ENCODE measurements at regions not wholly inside any gene's neighbourhood (a gene's known extent, or its start where the extent isn't known, plus 50 kb on each side); places are given as distances from the start of the nearest gene placed in this dataset.

- no peak for TF ChIP-seq CTCF (IDR thresholded peaks at IDR 0.05; ENCODE audit: insufficient read depth, low read length, missing control alignments)
- POLR2A ChIA-PET, result no interaction called here
- CTCF ChIA-PET, result no interaction called here
- no peak for DNase-seq (ENCODE audit: low read depth, low spot score)
- H3K4me3 ChIP-seq (ENCODE audit: low read depth, low read length), result no peak overlapping the region
Measured at GRCh38 chr4:27635936-27636913, 775.6 kb downstream of the STIM2 start.

DNA sequence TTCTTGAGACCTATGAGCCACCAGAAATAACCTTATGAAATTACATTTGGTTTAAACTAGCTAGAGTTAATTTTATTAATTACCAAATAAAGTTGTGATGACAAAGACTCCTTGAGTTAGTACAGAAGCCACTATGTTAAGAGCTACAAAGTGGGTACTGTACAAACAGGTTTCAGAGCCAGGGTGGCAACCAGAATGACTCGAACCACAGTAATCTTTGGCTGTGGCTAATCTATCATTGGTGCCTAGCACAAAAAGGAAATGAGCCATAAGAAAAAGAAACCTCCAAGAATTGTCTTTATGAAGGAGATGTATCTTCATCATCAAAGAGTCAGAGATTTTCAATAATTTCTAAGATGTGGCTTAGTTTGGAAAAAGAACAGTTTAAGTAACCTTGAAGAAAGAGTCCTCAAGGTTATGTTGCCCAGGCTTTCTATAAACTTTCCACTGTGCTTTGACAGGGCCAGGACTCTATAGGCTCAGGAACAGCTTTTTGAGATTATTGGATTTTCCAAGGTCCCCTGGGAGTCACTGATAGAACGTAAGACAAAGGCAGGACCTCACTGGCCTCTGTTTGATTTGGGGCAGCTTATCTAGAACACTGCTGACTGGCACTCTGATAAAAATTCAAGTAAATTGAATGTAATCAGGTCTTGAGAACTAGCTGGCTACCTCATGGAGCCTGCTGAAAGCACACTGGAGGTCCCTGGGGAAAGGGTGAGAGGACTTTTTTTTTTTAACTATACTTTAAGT, 777.7 kb downstream of the STIM2 start:
- no peak for TF ChIP-seq CTCF (IDR thresholded peaks at IDR 0.05; ENCODE audit: insufficient read depth, low read length, missing control alignments)
- CTCF ChIA-PET, result no interaction called here
- POLR2A ChIA-PET, result no interaction called here
- DNase-seq (ENCODE audit: low read depth, low spot score), result no peak
- no peak overlapping the region for H3K4me3 ChIP-seq (ENCODE audit: low read depth, low read length)

- ChIA-PET POLR2A (no interaction called here), CTCF (no interaction called here)
- no peak overlapping the region for H3K4me3 ChIP-seq (ENCODE audit: low read depth, low read length)
- no peak for TF ChIP-seq CTCF (IDR thresholded peaks at IDR 0.05; ENCODE audit: insufficient read depth, low read length, missing control alignments)
- DNase-seq (ENCODE audit: low read depth, low spot score), result no peak
Measured at GRCh38 chr4:27643101-27643500, 782.5 kb downstream of the STIM2 start.

DNA sequence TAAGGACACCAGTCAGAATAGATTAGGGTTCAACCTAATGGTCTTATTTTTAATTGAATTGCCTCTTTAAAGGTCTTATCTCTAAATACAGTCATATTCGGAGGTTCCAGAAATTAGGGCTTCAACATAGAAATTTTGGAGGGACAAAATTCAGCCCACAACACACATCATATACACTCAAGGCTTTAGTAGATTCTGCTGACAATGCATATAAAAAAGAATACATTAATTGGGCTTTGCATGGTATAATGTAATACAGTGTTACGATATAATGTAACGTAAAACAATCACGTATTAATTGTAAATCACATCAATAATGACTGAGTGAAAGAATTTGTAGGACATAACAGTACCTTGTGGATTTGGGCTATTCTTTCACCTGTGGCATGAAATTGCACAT, 787.8 kb downstream of the STIM2 start:
- TF ChIP-seq CTCF (IDR thresholded peaks at IDR 0.05; ENCODE audit: insufficient read depth, low read length, missing control alignments), result no peak
- ChIA-PET POLR2A (no interaction called here), CTCF (no interaction called here)
- DNase-seq (ENCODE audit: low read depth, low spot score), result no peak
- no peak overlapping the region for H3K4me3 ChIP-seq (ENCODE audit: low read depth, low read length)

DNA sequence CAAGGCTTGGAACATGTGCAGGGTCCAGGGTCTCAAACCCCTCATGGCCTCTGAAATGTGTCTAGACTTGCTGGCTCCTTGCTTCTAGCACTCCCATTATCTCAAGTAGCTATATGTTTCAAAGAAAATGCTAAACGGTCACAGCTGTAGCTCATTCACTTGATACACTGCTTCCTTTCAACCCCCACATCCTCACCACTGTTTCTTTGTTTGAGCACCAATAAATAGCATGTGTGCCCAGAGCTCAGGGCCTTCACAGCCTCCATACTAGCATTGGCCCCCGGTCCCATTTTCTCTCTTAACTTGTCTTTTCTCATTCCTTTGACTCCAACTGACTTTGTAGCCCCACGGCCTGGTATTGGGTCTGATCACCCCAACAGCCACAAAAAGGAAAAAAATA, 801.8 kb downstream of the STIM2 start:
- CTCF ChIA-PET, result no interaction called here
- no peak for TF ChIP-seq CTCF (IDR thresholded peaks at IDR 0.05; ENCODE audit: insufficient read depth, low read length, missing control alignments)
- POLR2A ChIA-PET, result no interaction called here
- no peak for DNase-seq (ENCODE audit: low read depth, low spot score)
- H3K4me3 ChIP-seq (ENCODE audit: low read depth, low read length), result no peak overlapping the region

GRCh38 chr4:27666943-27667342, 806.3 kb downstream of the STIM2 start:
- DNase-seq (ENCODE audit: low read depth, low spot score), result no peak
- POLR2A ChIA-PET, result no interaction called here
- CTCF ChIA-PET, result no interaction called here
- no peak for TF ChIP-seq CTCF (IDR thresholded peaks at IDR 0.05; ENCODE audit: insufficient read depth, low read length, missing control alignments)
- H3K4me3 ChIP-seq (ENCODE audit: low read depth, low read length), result no peak overlapping the region
